SK-N-MC (cell line): ENCODE measurements at regions not wholly inside any gene's neighbourhood (a gene's known extent, or its start where the extent isn't known, plus 50 kb on each side); places are given as distances from the start of the nearest gene placed in this dataset.

Experiments
- DNase-seq: peaks from one replicate; pipeline ENCODE4 v3.0.0-alpha.2; 2011; ENCODE audit warnings: low read depth, low spot score
- H3K27ac ChIP-seq: fragments of 200-600 bp; sonication (generic); 2 replicates; pipeline ENCODE4 v1.5.1; 2016; ENCODE audit warnings: mixed run types
- H3K36me3 ChIP-seq: fragments of 200-600 bp; sonication (generic); 2 replicates; pipeline ENCODE4 v1.6.1; 2017; ENCODE audit warnings: antibody characterized with exemption, low read length, mixed read lengths; ENCODE audit not compliant: insufficient read depth
- H3K4me3 ChIP-seq: fragments of 200-600 bp; sonication (generic); 2 replicates; pipeline ENCODE4 v1.5.1; 2016
- H3K9ac ChIP-seq: fragments of 200-600 bp; sonication (generic); 2 replicates; pipeline ENCODE4 v1.8.0; 2017; ENCODE audit warnings: mixed run types, mixed read lengths; ENCODE audit not compliant: insufficient read length
- H3K9me3 ChIP-seq: fragments of 200-600 bp; sonication (generic); 2 replicates; pipeline ENCODE4 v1.6.1; 2017; ENCODE audit warnings: low read depth, mild to moderate bottlenecking, antibody characterized with exemption, low read length, moderate library complexity, mixed read lengths
- EZH2 ChIP-seq: fragments of 200-600 bp; sonication (generic); IDR thresholded peaks from one replicate; pipeline ENCODE4 v1.6.1; 2017; ENCODE audit warnings: antibody characterized with exemption
- FOXP2 ChIP-seq: optimal IDR thresholded peaks from 2 replicates; pipeline ENCODE3; 2011; ENCODE audit warnings: mild to moderate bottlenecking, moderate library complexity; ENCODE audit not compliant: insufficient read depth; ENCODE audit errors: extremely low read length, control extremely low read depth
- POLR2AphosphoS5 ChIP-seq: IDR thresholded peaks from 2 replicates; pipeline ENCODE4 v1.6.1; 2012; ENCODE audit warnings: mild to moderate bottlenecking, low read depth, low read length, borderline replicate concordance

DNA sequence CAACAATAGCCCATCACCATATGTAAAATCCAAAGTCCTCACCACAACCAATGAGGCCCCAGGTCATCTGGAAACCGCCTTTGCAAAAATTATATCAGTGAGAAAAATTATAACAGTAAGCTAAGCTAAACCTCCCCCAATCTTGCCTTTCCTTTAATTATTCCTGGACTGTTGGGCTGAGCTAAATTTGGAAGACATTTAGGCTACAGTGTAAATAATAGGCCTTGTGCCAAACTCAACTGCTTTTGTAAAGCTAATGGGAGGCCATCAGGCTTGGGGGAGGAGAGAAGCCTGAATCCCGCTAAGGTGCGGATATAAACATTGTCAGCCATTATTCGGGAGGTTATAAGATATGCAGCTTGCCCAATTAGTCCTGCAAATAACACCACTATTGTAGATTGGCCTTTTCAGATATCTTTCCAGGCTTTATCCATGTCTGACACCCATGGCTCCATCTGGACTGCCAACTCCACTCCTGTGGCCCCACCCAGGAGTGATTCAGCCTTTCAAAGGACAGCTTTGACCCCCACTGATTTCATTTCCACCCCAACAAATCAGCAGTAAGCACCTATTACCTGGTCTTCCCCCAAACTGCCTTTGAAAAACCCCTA is 53.0 kb upstream of the CA12 start:
- TF ChIP-seq POLR2AphosphoS5: no peak
- TF ChIP-seq FOXP2: no peak
- no peak for TF ChIP-seq EZH2
- H3K36me3 ChIP-seq: no peaks in the 10 kb centered on the region
- no peak overlapping the region for H3K4me3 ChIP-seq
- DNase-seq: no peak
- no peak overlapping the region for H3K27ac ChIP-seq
- H3K9ac ChIP-seq: no peak overlapping the region
- no peaks in the 10 kb centered on the region for H3K9me3 ChIP-seq

DNA sequence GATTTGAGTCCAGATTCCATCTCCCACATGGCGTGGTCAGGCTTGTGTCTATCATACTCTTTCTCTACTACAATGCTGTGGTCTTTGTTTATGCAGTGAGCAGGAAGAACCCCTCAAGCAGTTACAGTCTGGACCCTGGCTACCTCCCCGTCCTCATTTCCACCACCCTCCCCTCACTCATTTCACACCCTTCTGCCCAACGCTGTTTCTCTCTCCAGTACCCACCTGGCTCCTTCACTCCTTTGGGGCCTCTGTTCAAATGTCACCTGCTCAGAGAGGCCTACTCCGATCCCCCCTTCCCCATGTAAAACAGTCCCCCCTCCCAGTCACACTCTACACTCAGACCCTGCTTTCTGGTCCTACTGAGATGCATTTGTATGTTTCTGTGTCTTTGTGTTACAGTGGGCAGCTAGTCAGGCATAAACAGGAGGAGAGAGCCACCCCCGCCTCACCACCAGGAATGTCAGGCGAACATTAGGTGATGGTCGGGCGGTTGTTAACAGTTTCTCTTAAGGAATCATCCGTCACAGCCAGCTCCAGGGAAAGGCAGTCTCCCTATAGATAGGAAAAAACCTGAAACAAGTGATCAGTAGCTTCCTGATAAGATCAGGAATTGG is 53.7 kb upstream of the CA12 start:
- H3K27ac ChIP-seq: no peak overlapping the region
- no peaks in the 10 kb centered on the region for H3K9me3 ChIP-seq
- no peak for TF ChIP-seq POLR2AphosphoS5
- TF ChIP-seq FOXP2: no peak
- no peak for TF ChIP-seq EZH2
- no peaks in the 10 kb centered on the region for H3K36me3 ChIP-seq
- H3K9ac ChIP-seq: no peak overlapping the region
- no peak overlapping the region for H3K4me3 ChIP-seq
- no peak for DNase-seq

DNA sequence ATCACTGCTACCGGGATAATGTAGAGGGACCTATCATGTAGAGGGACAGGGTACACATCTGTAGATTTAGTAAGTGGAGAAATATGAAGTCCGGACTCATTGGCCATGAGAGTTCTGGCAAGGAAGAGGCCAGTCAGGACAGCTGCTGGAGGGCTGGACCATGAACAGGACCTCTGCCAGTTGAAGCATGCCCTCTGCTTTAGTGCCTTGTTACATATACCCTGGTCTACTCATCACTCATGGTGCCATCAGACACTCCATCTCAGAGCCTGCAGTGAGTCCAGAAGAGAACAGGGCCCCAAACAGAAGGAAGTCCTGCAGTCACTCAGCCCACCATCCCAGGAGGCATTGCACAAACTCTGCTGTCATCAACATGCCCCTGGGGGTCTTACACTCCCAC is 54.7 kb upstream of the CA12 start:
- Histone ChIP-seq H3K9ac (no peak overlapping the region), H3K36me3 (no peaks in the 10 kb centered on the region), H3K9me3 (no peaks in the 10 kb centered on the region), H3K27ac (peak overlapping the region; percentile 87), H3K4me3 (peak overlapping the region; percentile 56)
- no peak for TF ChIP-seq EZH2
- TF ChIP-seq POLR2AphosphoS5: no peak
- no peak for TF ChIP-seq FOXP2
- DNase-seq: no peak

DNA sequence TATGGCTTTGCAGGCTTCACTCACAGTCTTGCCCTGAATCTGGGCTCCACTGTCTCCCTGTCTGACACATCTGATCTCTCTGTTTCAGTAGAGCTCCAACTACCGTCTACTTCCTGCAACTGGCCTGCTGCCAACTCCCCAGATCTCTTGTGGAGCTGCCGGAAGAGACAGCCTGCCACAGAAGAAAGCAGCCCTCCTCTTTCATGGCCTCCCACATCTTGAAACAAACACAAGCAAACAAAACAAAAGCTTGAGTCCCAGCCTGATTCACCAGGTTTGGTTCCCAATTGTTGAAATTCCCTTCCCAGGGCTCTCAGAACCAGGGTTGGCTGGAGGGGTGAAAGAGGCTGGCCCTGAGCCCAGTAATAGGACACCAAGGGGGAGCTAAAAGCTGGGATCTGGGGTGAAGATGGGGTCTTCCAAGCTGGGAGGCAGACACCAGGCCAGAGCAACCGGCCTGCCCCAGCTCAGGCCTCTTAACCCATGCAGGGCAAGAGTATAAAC is 55.3 kb upstream of the CA12 start:
- TF ChIP-seq FOXP2 (no peak), POLR2AphosphoS5 (peak; percentile 37; the same call in 1 of the 2 replicates)
- no peaks in the 10 kb centered on the region for H3K9me3 ChIP-seq
- H3K36me3 ChIP-seq: no peaks in the 10 kb centered on the region
- peak; percentile 80 for DNase-seq
- peak overlapping the region; percentile 68 for H3K9ac ChIP-seq
- peak overlapping the region; percentile 56 for H3K4me3 ChIP-seq
- H3K27ac ChIP-seq: peak overlapping the region; percentile 87

DNA sequence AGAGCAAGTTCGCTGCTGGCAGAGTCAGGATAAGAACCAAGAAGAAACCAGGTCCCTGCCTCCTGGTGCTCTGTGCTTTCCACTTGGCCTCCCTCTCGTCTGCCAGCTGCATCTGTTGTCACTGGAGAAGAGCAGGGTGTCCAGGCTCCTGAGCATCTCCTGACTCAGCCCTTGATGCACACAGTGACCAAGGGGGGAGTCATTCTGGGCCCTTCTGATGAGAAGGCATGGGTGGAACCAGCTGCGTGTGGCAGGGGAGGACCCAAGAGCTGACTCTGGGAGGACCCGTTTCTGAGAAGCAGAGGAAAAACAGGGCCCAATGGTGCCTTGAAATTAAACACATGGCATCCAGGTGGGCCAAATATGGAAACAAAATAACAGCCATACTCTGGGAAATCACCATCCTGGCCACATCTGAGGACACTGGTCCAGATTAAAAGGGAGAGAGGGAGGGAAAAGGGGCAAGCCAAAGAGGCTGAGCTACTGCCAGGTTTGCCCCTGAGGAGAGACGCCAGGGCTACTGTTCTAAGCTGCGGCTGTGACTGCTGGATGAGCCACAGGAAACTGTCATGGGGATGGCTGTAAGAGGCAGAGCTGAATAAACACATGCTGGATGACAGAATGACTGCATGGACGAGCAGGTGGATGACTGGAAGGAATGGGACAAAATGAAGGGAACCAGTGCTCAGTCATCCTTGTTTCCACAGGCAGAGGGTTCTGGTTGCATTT is 58.1 kb upstream of the CA12 start:
- Histone ChIP-seq H3K9ac (no peak overlapping the region), H3K36me3 (no peaks in the 10 kb centered on the region), H3K9me3 (no peaks in the 10 kb centered on the region), H3K4me3 (no peak overlapping the region), H3K27ac (no peak overlapping the region)
- DNase-seq: no peak
- no peak for TF ChIP-seq EZH2
- TF ChIP-seq FOXP2: no peak
- no peak for TF ChIP-seq POLR2AphosphoS5

DNA sequence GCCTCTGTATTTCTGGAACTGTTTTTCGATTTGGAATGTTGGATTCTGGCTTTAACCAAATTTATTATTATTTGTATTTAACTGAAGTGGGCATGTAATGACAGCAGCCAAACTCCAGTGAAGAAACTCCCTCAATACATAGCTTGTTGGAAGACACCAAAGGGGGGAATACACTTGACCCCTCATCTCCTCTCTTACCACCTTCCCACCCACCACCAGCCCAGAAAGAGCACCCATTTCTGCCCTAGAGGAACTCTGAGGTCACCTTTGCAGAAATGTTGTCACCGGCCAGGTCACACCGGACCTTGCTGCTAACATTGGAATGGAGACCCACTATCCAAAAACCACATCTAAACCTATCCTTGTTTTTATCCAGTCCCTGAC is 58.6 kb upstream of the CA12 start:
- H3K9me3 ChIP-seq: no peaks in the 10 kb centered on the region
- no peak overlapping the region for H3K9ac ChIP-seq
- DNase-seq: no peak
- no peak overlapping the region for H3K4me3 ChIP-seq
- no peaks in the 10 kb centered on the region for H3K36me3 ChIP-seq
- TF ChIP-seq FOXP2 (no peak), EZH2 (no peak), POLR2AphosphoS5 (no peak)
- no peak overlapping the region for H3K27ac ChIP-seq

DNA sequence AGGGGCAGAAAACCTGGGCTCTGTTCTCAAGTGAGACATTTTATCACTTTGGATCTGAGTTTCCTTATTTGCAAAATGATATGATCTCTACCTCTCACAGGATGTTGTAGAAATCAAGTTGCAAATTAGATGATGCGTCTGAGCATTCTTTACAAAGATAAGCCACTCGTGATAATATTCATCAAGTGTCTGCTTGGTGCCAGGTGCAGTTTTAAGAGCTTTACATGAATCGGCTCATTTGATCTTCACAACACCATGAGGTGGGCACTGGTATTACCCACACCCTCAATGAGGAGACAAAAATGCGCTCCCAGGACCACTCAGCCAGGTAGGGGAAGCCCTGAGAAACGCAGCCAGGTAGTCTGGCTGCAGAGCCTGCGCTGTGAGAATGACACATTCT is 59.1 kb upstream of the CA12 start:
- H3K9ac ChIP-seq: no peak overlapping the region
- H3K9me3 ChIP-seq: no peaks in the 10 kb centered on the region
- DNase-seq: no peak
- no peak for TF ChIP-seq FOXP2
- TF ChIP-seq EZH2: no peak
- TF ChIP-seq POLR2AphosphoS5: no peak
- no peak overlapping the region for H3K27ac ChIP-seq
- no peaks in the 10 kb centered on the region for H3K36me3 ChIP-seq
- H3K4me3 ChIP-seq: no peak overlapping the region

DNA sequence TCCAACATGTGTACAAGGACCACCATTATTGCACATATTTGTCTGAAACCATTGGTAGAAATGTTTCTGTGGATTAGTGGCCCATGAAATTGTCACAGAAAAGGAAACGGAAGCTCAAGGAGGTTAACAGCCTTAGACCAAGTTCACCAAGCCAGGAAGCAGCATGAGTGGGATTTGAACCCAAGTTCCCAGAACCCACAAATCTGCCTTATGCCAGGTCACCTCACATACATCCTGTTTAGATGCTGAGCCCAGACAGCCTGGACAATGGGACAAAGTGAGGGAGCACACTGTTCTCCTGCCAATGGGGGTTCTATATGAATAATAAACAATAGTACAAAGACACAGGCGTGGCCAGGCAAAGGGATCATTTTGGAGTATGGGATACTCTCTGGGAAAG is 59.6 kb upstream of the CA12 start:
- TF ChIP-seq POLR2AphosphoS5 (no peak), EZH2 (no peak), FOXP2 (no peak)
- H3K9me3 ChIP-seq: no peaks in the 10 kb centered on the region
- DNase-seq: no peak
- H3K36me3 ChIP-seq: no peaks in the 10 kb centered on the region
- no peak overlapping the region for H3K4me3 ChIP-seq
- H3K9ac ChIP-seq: no peak overlapping the region
- no peak overlapping the region for H3K27ac ChIP-seq

DNA sequence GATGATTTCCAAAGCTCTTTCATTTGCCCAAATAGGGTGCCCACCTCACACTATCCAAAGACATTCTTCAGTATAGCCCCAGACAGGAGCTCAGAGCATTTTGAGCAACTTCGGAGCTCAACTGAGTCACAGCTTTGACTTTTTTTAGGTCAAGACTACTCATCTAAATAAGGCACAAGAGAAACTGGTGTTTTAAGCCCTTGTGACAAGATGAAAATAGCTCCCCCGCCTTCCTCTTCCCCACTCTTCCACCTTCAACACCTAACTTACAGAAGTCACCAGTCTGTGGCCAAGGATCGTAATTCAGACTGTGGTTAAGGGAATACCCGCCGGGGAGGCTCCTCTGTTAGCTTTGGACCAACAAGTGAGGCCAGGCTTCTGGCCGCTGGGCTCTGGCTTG is 60.4 kb upstream of the CA12 start:
- no peak for DNase-seq
- no peak overlapping the region for H3K9ac ChIP-seq
- TF ChIP-seq EZH2: no peak
- TF ChIP-seq FOXP2: no peak
- no peak for TF ChIP-seq POLR2AphosphoS5
- no peaks in the 10 kb centered on the region for H3K36me3 ChIP-seq
- no peaks in the 10 kb centered on the region for H3K9me3 ChIP-seq
- H3K27ac ChIP-seq: no peak overlapping the region
- no peak overlapping the region for H3K4me3 ChIP-seq
